Activated CD4-positive, alpha-beta T cell treated with anti-CD3 and anti-CD28 coated beads for 1 hour (primary cell): ENCODE measurements at regions not wholly inside any gene's neighbourhood (a gene's known extent, or its start where the extent isn't known, plus 50 kb on each side); places are given as distances from the start of the nearest gene placed in this dataset.

Experiments
- DNase-seq: peaks from one replicate; pipeline ENCODE4 v3.0.0-alpha.2; 2020

GRCh38 chr7:67426654-67427053 is 430.0 kb downstream of the TYW1 start:
- DNase-seq, result no peak

DNA sequence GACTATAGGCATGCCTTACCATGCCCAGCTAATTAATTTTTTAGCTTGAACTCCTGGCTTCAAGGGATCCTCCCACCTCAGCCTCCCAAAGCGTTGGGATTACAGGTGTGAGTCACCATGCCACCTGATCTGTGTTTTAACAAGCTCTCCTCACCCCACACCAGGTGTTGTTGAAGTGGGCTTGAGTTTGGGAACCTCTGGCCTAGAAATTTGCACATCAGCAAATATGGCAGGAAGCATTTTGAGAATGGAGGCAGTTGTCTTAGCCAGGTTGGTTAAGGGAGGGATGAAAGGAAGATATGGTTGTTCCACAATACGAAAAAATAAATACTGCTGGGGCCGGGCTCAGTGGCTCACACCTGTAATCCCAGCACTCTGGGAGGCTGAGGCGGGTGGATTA is 433.1 kb downstream of the TYW1 start:
- DNase-seq, result no peak

GRCh38 chr7:67432536-67433234 is 436.1 kb downstream of the TYW1 start:
- DNase-seq, result no peak

GRCh38 chr7:67435894-67436535 is 439.4 kb downstream of the TYW1 start:
- DNase-seq, result no peak

GRCh38 chr7:67438198-67438882 is 441.7 kb downstream of the TYW1 start:
- no peak for DNase-seq

- no peak for DNase-seq
These were observed 442.4 kb downstream of the TYW1 start for GRCh38 chr7:67438913-67439505.

DNA sequence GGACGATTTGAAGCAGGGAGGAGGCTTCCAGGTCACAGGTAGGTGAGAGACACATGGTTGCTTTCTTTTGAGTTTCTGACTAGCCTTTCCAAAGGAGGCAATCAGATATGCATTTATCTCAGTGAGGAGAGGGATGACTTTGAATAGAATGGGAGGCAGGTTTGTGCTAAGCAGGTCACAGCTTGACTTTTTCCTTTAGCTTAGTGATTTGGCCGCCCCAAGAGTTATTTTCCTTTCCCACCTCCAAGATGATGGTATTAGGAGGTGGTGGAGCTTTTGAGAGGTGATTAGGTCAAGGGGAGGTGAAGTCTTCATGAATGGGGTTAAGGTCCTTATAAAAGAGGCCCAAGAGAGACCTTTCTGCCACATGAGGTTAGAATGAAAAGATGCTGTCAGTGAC is 443.7 kb downstream of the TYW1 start:
- no peak for DNase-seq

DNA sequence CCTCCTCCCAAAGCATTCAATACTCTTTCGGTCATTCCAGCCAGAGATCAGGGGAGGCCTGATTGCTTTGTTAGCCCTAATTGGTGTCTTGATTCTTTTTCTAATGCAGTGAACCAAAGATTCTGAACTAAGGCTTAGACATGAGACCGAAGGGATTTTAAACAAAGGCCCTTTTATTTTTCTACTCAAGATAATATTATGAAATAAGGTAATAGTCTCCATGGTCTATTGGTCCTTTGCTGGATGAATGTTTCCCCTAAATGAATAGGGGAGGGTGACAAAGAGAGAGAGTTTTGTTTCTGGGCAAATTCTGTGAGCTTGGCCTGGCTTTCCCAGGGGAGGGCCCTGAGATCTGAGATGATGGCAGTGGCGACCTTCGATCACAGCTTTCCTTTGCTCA is 449.1 kb downstream of the TYW1 start:
- DNase-seq, result no peak

DNA sequence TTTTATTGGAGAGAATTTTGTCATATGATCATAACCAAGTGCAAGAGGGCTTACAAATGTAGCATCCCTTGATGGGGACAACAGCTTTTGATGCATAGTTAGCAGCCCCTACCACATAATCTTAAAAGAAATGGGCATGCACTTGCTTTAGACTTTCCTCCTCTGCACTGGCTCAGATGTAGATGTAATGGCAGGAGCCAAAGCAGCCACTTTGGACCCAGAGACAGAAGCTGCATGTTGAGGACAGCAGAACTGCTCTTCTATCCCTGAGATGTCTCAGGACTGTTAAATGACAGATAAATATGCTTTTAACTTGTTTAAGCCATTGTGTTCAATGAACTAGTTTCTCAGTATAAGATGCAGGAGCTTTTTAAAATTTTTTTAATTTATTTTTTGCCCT is 450.7 kb downstream of the TYW1 start:
- DNase-seq, result no peak

- DNase-seq, result no peak
These were observed 451.6 kb downstream of the TYW1 start for GRCh38 chr7:67448271-67448670.

DNA sequence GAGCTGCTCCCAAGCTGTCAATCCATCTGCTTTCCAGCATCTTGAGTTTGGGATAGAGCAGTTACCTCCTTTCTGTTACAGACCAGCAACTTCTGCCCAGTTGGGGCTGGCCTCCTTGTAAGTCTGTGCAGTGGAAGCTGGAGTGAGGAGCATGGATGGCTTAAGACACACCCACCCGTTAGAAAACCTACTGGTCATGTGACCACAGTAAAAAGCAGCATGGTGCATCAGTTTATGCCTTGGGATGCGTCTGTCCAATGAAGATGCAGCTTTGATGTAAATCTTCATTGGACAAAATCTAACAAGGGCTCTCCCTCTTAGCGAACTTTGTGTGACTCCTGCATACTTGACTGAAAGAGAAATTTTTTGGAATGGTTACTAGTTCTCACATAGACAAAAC is 453.5 kb downstream of the TYW1 start:
- no peak for DNase-seq

DNA sequence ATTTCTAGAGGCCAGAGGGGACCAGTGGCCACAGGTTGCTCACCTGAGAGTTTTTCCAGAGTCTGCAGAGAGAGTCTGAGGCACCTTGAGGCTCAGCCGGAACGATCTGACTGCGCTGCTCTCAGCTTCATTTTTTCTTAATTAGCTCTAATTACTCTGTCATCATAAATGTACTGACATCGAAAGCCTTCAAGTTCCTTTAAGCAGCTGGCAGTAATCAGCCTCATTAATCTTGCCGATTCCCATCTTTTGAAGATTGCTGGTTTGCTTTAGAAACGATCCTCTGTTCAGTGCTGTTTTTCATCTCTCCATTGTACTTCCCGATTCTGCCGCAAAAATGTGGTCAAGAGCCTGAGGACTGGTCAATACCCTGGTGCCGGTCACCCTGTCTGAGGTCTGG is 454.7 kb downstream of the TYW1 start:
- no peak for DNase-seq

GRCh38 chr7:67452516-67453026 is 455.9 kb downstream of the TYW1 start:
- DNase-seq, result no peak

- DNase-seq, result no peak
These were observed 457.1 kb downstream of the TYW1 start for GRCh38 chr7:67453580-67454380.

GRCh38 chr7:67455508-67455907 is 458.9 kb downstream of the TYW1 start:
- DNase-seq, result no peak

DNA sequence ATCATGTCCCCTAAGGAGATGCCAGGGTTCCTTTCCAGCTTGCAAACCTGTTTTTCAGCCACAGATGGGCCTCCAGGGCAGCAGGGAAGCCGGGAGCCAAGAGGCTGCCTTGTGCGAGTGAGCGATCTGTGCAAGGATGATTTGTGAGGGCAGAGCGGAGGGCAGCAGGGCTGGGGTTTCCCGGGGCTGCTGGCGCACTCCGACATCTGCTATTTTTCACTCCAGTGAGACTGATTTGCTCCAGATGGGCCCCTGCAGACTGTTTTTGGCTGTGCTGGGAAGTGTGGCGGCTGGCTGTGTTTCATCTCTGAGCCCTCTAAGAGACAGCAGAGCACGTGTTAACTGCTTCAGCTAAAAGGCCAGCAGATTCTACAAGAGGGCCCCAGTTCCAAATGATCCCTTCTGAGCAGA is 466.2 kb downstream of the TYW1 start:
- DNase-seq, result no peak

DNA sequence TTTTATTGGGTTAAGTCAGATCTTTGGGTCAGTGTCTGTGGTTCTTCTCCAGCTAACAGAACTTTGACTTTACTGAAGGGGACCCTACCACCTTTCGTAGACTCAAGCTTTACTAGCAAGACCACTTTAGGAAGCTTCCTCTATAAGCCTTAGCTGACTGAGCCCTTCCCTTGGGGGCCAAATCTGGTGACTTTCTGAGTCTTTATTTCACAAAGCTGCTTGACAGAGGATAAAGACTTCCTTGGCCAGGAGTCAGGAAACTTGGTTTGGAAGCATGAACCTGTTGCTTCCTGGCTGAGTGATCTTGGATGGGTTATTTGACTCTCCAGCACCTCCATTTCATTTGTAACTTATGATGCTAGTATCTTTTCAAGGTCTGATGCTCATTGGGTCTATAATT is 466.7 kb downstream of the TYW1 start:
- no peak for DNase-seq

DNA sequence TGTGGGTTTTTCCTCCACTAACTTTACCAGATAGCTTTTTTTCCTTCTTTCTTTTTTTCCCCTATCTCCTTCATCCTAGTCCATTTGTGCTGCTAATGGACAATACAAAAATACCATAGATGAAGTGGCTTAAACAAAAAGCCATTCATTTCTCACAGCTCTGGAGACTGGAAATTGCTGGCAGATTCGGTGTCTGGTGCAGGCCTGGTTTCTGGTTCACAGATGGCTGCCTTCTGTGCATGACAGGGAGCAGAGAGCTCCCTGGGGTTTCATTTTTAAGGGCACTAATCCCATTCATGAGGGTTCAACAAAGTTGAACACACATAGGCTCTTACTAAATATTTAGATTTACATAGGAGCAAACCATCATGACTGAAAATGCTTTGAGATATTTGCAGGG is 467.4 kb downstream of the TYW1 start:
- DNase-seq, result no peak

GRCh38 chr7:67466109-67466508 is 469.5 kb downstream of the TYW1 start:
- no peak for DNase-seq

- no peak for DNase-seq
These were observed 473.7 kb downstream of the TYW1 start for GRCh38 chr7:67470256-67470751.

DNA sequence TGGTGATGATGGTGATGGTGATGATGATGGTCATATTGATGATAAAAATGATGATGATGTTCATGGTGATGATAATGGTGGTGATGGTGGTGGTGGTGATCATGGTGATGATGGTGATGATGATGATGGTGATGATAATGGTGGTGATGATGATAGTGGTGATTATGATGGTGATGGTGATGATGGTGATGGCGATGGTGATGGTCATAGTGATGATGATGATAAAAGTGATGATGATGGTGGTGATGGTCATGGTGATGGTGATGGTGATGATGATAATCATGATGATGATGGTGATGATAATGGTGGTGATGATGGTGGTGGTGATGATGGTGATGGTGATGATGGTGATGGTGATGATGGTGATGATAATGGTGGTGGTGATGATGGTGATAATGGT is 478.7 kb downstream of the TYW1 start:
- no peak for DNase-seq

- no peak for DNase-seq
These were observed 481.4 kb downstream of the TYW1 start for GRCh38 chr7:67478066-67478465.
